ENCODE measurements at regions not wholly inside any gene's neighbourhood (a gene's known extent, or its start where the extent isn't known, plus 50 kb on each side); places are given as distances from the start of the nearest gene placed in this dataset.
A peak's percentile ranks its signal among the peaks of the same experiment; 100 is the strongest.

DNA sequence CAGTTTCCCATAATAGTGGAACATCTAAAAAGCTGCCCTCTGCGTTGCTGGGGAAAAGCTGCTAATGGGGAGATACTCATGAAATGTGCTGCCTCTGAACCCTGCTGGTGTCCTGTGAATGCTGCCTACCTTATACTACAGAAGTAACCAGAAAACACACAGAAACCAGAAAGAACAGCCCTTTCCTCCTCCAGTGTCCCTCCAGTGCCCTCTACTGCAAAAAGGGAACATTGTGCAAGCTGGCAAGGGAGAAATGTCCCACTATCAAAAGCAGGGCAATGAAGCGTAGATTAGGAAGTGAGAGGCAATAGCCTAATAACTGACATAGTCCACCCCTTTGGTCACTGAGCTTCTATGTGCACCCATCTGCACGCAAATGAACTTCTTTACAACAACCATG lies 162.7 kb upstream of the ETAA1 start:
- ChIA-PET POLR2A (no interaction called here), CTCF (interaction anchor here (0.9 to 1.6 kb wide), 9 partner anchors 9 to 1594 kb away, joined by 3 to 10 read pairs (median 4); no protein-coding TSS in a partner anchor)
- Histone ChIP-seq H3K9me3 (replicated peaks; ENCODE audit: control insufficient read depth, insufficient read depth, low read length) (no peaks in the 10 kb centered on the region), H3K9me1 (replicated peaks; ENCODE audit: control insufficient read depth, extremely low read depth, insufficient read depth, low read length) (no peaks in the 10 kb centered on the region), H3K27me3 (ENCODE audit: control insufficient read depth in 2 of 2, insufficient read depth in 2 of 2, low read length in 2 of 2) (no peaks in the 10 kb centered on the region), H2AFZ (ENCODE audit: low read depth, low read length) (no peak overlapping the region), H4K20me1 (replicated peaks; ENCODE audit: control insufficient read depth, extremely low read depth, insufficient read depth, low read length) (no peaks in the 10 kb centered on the region), H3K27ac (ENCODE audit: insufficient read depth, low read depth, low read length) (no peak overlapping the region), H3K4me1 (ENCODE audit: control insufficient read depth, extremely low read depth, insufficient read depth, low read length) (no peaks in the 10 kb centered on the region), H3K9ac (replicated peaks; ENCODE audit: extremely low read depth, insufficient read depth, low read length) (no peak overlapping the region), H3K4me3 (replicated peaks in 1 of 3; ENCODE audit: insufficient read depth in 1 of 3, low read depth in 1 of 3, low read length in 3 of 3) (no peak overlapping the region), H3K36me3 (ENCODE audit: control insufficient read depth in 2 of 2, extremely low read depth in 1 of 2, insufficient read depth in 2 of 2, low read length in 2 of 2) (no peaks in the 10 kb centered on the region), H3K4me2 (ENCODE audit: insufficient read depth, low read length) (no peak overlapping the region), H3K79me2 (ENCODE audit: control insufficient read depth, insufficient read depth, low read length) (no peaks in the 10 kb centered on the region)
- FAIRE-seq (peak; percentile 15), DNase-seq (ENCODE audit: low read depth, low spot score) (peak; percentile 26)
- BruUV-seq (replicated peaks): no TSS peak
- dilution Hi-C loops (cut with MboI; ENCODE audit: extremely low pct_ligation_motif_present, low sequenced_read_pairs): no loop called here
- TF ChIP-seq, protein P1, sequence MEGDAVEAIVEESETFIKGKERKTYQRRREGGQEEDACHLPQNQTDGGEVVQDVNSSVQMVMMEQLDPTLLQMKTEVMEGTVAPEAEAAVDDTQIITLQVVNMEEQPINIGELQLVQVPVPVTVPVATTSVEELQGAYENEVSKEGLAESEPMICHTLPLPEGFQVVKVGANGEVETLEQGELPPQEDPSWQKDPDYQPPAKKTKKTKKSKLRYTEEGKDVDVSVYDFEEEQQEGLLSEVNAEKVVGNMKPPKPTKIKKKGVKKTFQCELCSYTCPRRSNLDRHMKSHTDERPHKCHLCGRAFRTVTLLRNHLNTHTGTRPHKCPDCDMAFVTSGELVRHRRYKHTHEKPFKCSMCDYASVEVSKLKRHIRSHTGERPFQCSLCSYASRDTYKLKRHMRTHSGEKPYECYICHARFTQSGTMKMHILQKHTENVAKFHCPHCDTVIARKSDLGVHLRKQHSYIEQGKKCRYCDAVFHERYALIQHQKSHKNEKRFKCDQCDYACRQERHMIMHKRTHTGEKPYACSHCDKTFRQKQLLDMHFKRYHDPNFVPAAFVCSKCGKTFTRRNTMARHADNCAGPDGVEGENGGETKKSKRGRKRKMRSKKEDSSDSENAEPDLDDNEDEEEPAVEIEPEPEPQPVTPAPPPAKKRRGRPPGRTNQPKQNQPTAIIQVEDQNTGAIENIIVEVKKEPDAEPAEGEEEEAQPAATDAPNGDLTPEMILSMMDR (IDR thresholded peaks at IDR 0.05; ENCODE audit: extremely low read depth in 1 of 2, insufficient read depth in 1 of 2, low read depth in 1 of 2, low read length in 2 of 2): peak; percentile 8 to 45
- TF ChIP-seq, protein P2, sequence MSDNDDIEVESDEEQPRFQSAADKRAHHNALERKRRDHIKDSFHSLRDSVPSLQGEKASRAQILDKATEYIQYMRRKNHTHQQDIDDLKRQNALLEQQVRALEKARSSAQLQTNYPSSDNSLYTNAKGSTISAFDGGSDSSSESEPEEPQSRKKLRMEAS (IDR thresholded peaks at IDR 0.05; ENCODE audit: insufficient read depth, insufficient read length): no peak
- intact Hi-C loops (cut with micrococcal nuclease): loop anchor here (5.0 kb wide), 1 partner anchor 103 kb away; no protein-coding TSS in a partner anchor

DNA sequence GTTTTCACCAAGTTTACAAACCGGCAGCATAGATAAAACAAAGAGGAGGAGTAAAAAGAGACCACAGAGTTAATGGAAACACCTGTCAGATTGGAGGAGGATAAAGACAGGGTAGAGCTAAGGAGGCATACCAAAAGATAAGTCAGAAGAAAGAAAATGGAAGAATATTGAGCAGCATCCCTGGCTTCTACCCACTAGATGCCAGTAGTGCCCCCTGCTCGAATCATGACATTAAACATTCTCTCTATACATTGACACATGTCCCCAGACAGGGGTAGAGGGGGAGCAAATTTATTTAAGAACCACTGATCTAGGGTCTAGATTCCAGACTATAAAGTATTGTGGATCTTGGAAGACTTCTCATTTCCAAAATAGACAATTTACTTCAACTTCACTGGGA lies 159.8 kb upstream of the ETAA1 start:
- Histone ChIP-seq H3K4me3 (replicated peaks in 1 of 3; ENCODE audit: insufficient read depth in 1 of 3, low read depth in 1 of 3, low read length in 3 of 3) (no peak overlapping the region), H3K9ac (replicated peaks; ENCODE audit: extremely low read depth, insufficient read depth, low read length) (no peak overlapping the region), H3K27me3 (ENCODE audit: control insufficient read depth in 2 of 2, insufficient read depth in 2 of 2, low read length in 2 of 2) (no peaks in the 10 kb centered on the region), H3K27ac (ENCODE audit: insufficient read depth, low read depth, low read length) (no peak overlapping the region), H3K9me3 (replicated peaks; ENCODE audit: control insufficient read depth, insufficient read depth, low read length) (no peaks in the 10 kb centered on the region), H3K4me2 (ENCODE audit: insufficient read depth, low read length) (no peak overlapping the region), H3K79me2 (ENCODE audit: control insufficient read depth, insufficient read depth, low read length) (no peaks in the 10 kb centered on the region), H2AFZ (ENCODE audit: low read depth, low read length) (no peak overlapping the region), H3K4me1 (ENCODE audit: control insufficient read depth, extremely low read depth, insufficient read depth, low read length) (no peaks in the 10 kb centered on the region), H4K20me1 (replicated peaks; ENCODE audit: control insufficient read depth, extremely low read depth, insufficient read depth, low read length) (no peaks in the 10 kb centered on the region), H3K36me3 (ENCODE audit: control insufficient read depth in 2 of 2, extremely low read depth in 1 of 2, insufficient read depth in 2 of 2, low read length in 2 of 2) (no peaks in the 10 kb centered on the region), H3K9me1 (replicated peaks; ENCODE audit: control insufficient read depth, extremely low read depth, insufficient read depth, low read length) (no peaks in the 10 kb centered on the region)
- ChIA-PET POLR2A (no interaction called here), CTCF (interaction anchor here (0.8 to 1.2 kb wide), 3 partner anchors 240 to 794 kb away, joined by 3 to 5 read pairs (median 4); no protein-coding TSS in a partner anchor)
- BruUV-seq (replicated peaks): no TSS peak
- TF ChIP-seq JUN (IDR thresholded peaks at IDR 0.05; ENCODE audit: borderline replicate concordance, insufficient read depth, insufficient read length, low read depth) (no peak), EZH2 (IDR thresholded peaks at IDR 0.05; ENCODE audit: borderline replicate concordance, low read depth, low read length, severe bottlenecking) (no peak), MYC (IDR thresholded peaks at IDR 0.05; ENCODE audit: low read depth, low read length) (no peak), POLR2A (IDR thresholded peaks at IDR 0.05; ENCODE audit: low read depth, low read length) (no peak), GATA2 (IDR thresholded peaks at IDR 0.05; ENCODE audit: insufficient read depth, insufficient read length, low read depth, low read length) (no peak), POLR2AphosphoS5 (IDR thresholded peaks at IDR 0.05; ENCODE audit: insufficient read depth, low read depth, low read length) (no peak), FOS (IDR thresholded peaks at IDR 0.05; ENCODE audit: borderline replicate concordance, insufficient read depth, low read length) (no peak)
- TF ChIP-seq, protein P1 (IDR thresholded peaks at IDR 0.05; ENCODE audit: extremely low read depth in 1 of 2, insufficient read depth in 1 of 2, low read depth in 1 of 2, low read length in 2 of 2): no peak
- TF ChIP-seq, protein P2 (IDR thresholded peaks at IDR 0.05; ENCODE audit: insufficient read depth, insufficient read length): no peak
- no peak for DNase-seq (ENCODE audit: low read depth, low spot score)
- no peak for FAIRE-seq
- intact Hi-C loops (cut with micrococcal nuclease) (no loop called here), dilution Hi-C loops (cut with MboI; ENCODE audit: extremely low pct_ligation_motif_present, low sequenced_read_pairs) (no loop called here)

Data from endothelial cell of umbilical vein (primary cell).